H1 (cell line): ENCODE measurements at regions not wholly inside any gene's neighbourhood (a gene's known extent, or its start where the extent isn't known, plus 50 kb on each side); places are given as distances from the start of the nearest gene placed in this dataset.

Experiments
- CBX8 ChIP-seq: fragments of 300-800, 300-1000 bp; sonication (generic); IDR thresholded peaks from 2 replicates; pipeline ENCODE4 v1.7.1; 2016; ENCODE audit warnings: low read depth, low read length, borderline replicate concordance
- CTCF ChIP-seq, 3 experiments: IDR thresholded peaks; 1 replicate in 2 of 3; 2 replicates in 1 of 3; pipeline versions ENCODE4 v1.5.1 to v1.6.1; 2011; ENCODE audit warnings: low read length in 3 of 3, mild to moderate bottlenecking in 3 of 3, inconsistent platforms in 2 of 3, low read depth in 1 of 3, moderate library complexity in 1 of 3; ENCODE audit not compliant: insufficient read depth in 1 of 3; ENCODE audit errors: control extremely low read depth in 1 of 3
- POLR2A ChIP-seq, 2 experiments: IDR thresholded peaks; 1 replicate in 1 of 2; 2 replicates in 1 of 2; pipeline ENCODE4 v1.6.1; 2011; ENCODE audit warnings: low read depth in 2 of 2, low read length in 2 of 2, mild to moderate bottlenecking in 2 of 2; ENCODE audit errors: control extremely low read depth in 1 of 2
- POLR2AphosphoS5 ChIP-seq: IDR thresholded peaks from 2 replicates; pipeline ENCODE4 v1.6.1; 2011; ENCODE audit warnings: low read depth, low read length

GRCh38 chr3:78046566-78046965, 1006.7 kb downstream of the ROBO2 start:
- TF ChIP-seq CTCF (IDR thresholded peaks at IDR 0.05; ENCODE audit: control extremely low read depth in 1 of 3, insufficient read depth in 1 of 3, low read depth in 1 of 3, low read length in 3 of 3) (no peak), POLR2A (IDR thresholded peaks at IDR 0.05; ENCODE audit: control extremely low read depth in 1 of 2, low read depth in 2 of 2, low read length in 2 of 2) (no peak), POLR2AphosphoS5 (no peak), CBX8 (no peak)
